ENCODE measurements at regions not wholly inside any gene's neighbourhood (a gene's known extent, or its start where the extent isn't known, plus 50 kb on each side); places are given as distances from the start of the nearest gene placed in this dataset.

DNA sequence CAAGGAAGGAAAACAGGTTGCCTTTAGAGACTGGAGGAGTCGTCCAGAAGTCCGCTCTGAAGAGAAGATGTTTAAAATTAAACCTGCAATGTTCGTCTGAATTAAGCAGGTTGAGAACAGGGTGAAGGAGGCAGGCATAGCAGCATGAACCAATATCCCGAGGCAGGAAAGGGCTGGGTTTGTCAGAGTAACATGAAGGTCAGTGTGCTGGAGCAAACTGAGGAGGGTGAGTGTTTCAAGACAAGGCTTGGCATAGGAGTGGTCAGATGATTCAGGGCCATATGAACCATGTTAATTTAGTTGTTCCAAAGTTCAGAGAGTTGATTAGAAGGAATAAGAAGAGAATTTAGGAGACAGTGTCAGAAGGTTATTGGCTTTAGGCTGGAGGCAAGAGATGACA lies 93.3 kb downstream of the UTRN start (continued):
- TF ChIP-seq TAF7 (optimal IDR thresholded peaks at IDR 0.05; ENCODE audit: borderline replicate concordance, low read depth, low read length): no peak
- no peak for TF ChIP-seq SAP30 (IDR thresholded peaks at IDR 0.05; ENCODE audit: insufficient read depth, insufficient replicate concordance, low read length)

Measured in H1 (cell line).